AG09319 (cell line): ENCODE measurements at regions not wholly inside any gene's neighbourhood (a gene's known extent, or its start where the extent isn't known, plus 50 kb on each side); places are given as distances from the start of the nearest gene placed in this dataset.

ENCODE experiments used
- DNase-seq: peaks from one replicate; pipeline ENCODE4 v3.0.0-alpha.2; 2010; ENCODE audit warnings: low read depth; ENCODE audit errors: extremely low read depth
- TF ChIP-seq, protein P1 (sequence below): IDR thresholded peaks from 2 replicates; pipeline ENCODE4 v1.5.1; 2011; ENCODE audit warnings: low read depth, mild to moderate bottlenecking, inconsistent platforms, low read length, moderate library complexity

DNA sequence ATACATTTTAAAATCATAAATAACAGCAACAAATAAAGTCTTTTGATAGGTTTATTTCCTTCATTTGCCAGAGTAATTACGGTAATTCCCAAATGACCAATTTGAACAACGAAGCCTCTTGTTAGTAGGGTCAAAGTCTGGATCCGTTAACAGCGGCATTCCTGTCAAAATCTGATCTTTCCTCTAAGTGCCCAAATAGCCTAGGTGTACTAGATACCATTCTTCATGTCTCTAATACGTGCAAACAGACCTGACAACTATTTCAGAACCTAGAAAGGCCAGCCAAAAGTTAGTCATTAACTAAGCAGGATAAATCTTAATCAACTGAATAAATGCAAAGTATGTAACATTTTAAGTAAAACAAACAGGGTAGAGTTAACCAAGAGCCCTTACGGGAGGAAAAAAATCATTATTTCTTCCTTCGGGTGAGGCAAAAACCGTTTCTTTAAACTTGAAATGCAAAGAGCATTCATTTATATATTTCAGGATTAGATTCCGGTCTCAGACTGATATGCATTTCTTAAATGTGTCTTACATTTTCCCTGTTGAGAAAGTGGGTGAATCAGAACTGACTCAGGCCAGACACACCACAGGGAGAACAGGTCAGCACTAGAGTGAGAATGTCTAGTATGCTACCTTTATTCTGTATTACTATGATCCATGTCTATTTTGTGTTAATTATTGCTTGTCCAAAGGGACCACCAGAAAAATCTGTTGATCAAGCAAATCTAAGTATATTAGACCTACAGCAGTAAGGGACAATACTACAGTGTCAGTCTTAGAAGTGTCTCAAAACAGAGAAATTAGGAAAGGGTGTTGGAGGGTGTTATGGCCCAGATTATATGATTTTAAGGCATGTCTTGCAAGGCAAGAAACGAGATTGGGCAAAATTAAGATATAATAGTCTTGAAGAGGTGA lies 141.5 kb upstream of the NDUFV2 start:
- TF ChIP-seq, protein P1, sequence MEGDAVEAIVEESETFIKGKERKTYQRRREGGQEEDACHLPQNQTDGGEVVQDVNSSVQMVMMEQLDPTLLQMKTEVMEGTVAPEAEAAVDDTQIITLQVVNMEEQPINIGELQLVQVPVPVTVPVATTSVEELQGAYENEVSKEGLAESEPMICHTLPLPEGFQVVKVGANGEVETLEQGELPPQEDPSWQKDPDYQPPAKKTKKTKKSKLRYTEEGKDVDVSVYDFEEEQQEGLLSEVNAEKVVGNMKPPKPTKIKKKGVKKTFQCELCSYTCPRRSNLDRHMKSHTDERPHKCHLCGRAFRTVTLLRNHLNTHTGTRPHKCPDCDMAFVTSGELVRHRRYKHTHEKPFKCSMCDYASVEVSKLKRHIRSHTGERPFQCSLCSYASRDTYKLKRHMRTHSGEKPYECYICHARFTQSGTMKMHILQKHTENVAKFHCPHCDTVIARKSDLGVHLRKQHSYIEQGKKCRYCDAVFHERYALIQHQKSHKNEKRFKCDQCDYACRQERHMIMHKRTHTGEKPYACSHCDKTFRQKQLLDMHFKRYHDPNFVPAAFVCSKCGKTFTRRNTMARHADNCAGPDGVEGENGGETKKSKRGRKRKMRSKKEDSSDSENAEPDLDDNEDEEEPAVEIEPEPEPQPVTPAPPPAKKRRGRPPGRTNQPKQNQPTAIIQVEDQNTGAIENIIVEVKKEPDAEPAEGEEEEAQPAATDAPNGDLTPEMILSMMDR = no peak
- no peak for DNase-seq

DNA sequence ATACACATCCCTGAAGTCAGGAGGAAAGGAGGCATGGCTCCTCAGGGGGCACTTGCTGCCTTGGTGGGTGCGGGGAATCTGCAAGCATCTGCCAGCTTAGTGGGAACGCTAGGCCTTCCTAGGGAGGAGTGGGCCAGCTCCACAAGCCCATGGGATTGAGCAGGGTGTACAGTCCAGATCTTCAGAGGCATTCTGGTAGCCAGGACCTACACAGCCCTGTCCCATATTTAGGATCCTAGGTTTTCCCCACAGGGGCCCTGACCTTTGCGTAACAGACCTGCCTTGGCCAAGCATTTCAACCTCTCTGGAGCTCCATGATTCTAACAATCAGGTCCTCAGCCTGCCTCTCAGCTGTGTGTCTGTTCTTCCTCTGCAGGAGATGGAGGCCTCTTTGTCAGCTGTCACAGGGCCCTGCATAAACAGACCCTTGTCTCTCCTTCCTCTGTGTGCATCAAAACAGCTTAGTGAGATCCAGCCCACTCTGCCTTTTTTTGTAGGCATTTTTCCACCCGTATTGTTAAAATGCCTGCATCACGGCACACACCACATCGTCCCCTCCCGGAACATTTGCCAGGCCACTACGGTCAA lies 140.2 kb upstream of the NDUFV2 start:
- TF ChIP-seq, protein P1 = no peak
- no peak for DNase-seq

- no peak for DNase-seq
These were observed 139.5 kb upstream of the NDUFV2 start for GRCh38 chr18:8962855-8963635.

DNA sequence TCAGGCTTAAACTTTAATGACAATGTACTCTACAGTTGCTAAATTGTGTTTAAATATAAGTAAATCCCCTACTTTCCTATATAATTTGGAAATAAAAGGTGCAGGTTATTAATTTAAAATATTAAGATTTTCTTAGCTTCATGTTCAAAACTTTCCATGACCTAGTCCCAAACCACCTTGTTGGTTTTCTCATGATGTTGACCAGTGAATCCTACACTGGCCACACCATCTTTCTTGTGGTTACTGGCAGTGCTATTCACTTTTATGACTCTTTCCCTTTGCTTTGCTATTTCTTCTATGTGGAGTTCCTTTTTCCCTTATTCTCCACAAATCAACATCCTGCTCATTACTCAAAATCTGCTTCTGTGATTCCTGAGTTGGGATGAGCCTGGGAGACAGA lies 138.6 kb upstream of the NDUFV2 start:
- no peak for DNase-seq
- TF ChIP-seq, protein P1 = no peak

More at GRCh38 chr18:8962855-8963635, 139.5 kb upstream of the NDUFV2 start:
- TF ChIP-seq, protein P1 = no peak

DNA sequence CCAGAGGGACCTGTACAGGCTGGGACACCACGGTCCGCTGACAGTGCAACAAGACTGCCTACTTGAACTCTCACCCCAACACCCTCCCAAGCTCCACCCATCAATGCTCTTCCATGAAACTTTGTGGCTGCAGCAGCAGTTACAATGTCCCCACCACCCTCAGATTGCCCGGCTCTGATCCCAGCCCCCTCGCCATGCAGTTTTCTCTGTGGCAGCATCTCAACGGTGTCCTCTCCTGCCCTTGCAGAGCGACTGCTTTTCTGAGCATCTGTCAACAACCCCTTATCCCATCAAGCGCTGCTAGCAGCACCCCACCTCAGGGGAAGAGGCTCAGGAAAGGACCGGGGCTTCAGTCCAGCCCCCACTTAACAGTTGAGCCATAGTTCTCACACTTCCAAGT lies 137.1 kb upstream of the NDUFV2 start:
- TF ChIP-seq, protein P1 = no peak

GRCh38 chr18:8966821-8967220 lies 135.7 kb upstream of the NDUFV2 start:
- TF ChIP-seq, protein P1 = no peak
- DNase-seq = no peak

More for the DNA sequence above, 137.1 kb upstream of the NDUFV2 start:
- no peak for DNase-seq
